Myocyte (in vitro differentiated cells): ENCODE measurements at regions not wholly inside any gene's neighbourhood (a gene's known extent, or its start where the extent isn't known, plus 50 kb on each side); places are given as distances from the start of the nearest gene placed in this dataset.
"Not testable (repeated sequence)": the region's sequence is repeated elsewhere in the genome, so short reads cannot be mapped to it uniquely, and the experiment has no call there.

Experiments used
- DNase-seq: peaks from one replicate; pipeline ENCODE4 v3.0.0-alpha.2; 2012; ENCODE audit warnings: low read depth

DNA sequence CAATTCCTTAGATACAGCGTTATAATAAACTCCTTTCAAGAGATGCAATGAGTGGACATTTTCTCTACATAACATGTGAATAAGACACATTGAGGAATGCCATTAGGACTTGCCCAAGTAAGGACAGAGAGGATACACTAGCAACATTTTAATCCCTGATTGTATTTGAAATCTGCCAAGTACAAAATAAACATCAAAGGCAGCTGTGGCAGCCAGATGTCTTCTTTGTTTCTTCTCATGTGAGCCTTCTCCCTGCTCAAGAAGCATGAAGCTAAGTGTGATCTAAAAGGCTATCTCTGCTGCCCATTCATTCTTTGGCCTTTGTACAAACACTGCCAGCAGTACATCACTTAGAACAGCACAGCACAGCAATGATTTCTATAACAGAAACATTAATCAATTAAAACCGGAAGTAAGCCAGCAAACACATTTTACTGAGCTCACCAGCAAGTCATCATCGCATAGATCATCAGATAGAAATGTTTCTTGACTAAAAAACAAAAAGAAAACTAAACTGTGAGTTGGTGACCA, 364.0 kb downstream of the CNTN6 start:
- no peak for DNase-seq

- no peak for DNase-seq
These were observed 369.5 kb downstream of the CNTN6 start for GRCh38 chr3:1462371-1462770.

DNA sequence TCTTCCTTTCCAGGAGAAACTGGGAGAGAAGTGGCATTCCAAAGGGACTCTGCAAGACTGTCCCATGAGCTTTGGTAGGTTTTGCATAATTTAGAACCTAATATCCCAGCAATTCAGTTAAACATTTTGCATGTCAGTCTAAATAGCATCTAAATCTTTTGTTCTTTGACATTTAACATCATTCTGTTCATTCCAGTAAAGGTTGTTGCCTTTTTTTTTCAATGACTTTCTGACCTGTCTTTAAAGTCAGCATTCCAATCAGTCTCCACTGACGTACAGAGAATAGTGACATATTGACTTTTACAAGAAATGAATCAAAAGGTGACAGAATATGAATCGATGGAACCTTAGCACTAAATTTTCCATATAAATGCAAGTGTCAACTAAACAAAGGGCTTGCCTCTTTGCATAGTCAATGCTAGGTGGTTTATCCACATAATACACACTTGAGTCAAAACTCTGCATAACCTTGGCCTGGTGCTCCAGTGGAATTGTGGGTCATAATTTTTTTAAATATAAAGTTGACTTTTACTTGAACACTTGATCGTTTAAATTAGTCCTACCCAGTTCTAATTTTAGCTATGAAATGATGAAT, 370.1 kb downstream of the CNTN6 start:
- DNase-seq, result no peak

DNA sequence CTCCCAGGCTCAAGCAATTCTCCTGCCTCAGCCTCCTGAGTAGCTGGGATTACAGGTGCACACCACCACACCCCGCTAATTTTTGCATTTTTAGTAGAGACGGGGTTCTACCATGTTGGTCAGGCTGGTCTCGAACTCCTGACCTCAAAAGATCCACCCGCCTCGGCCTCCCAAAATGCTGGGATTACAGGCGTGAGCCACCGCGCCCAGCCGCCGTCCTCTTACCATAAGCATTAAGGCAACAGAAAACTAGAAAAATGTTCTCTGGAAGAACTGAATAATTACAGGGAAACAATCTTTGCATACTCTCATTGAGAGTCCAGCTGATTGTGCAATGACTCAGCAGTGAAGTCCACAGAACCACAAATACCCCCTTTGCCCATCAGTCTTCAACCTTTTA, 372.3 kb downstream of the CNTN6 start:
- DNase-seq, result not testable (repeated sequence)

GRCh38 chr3:1468145-1468544, 375.3 kb downstream of the CNTN6 start:
- DNase-seq, result no peak

- DNase-seq, result no peak
These were observed 376.4 kb downstream of the CNTN6 start for GRCh38 chr3:1469248-1469647.

DNA sequence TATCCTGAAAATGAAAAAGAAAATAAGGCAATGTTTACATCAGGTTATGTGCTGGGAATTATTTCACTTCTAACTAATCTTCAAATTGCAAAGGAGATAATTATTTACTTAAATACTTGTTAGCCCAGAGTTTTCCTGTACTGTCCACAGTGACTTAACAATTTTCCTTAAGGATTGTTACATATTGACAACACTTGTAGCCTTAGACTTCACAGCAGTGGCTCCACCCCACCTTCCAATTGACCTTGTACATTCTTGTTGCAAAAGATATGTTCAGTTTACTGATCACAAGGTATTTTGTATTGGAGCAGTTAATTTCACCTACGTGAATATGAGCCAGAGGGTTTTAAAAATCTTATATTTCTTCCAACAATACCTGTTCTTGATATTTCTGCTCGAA, 376.9 kb downstream of the CNTN6 start:
- no peak for DNase-seq

DNA sequence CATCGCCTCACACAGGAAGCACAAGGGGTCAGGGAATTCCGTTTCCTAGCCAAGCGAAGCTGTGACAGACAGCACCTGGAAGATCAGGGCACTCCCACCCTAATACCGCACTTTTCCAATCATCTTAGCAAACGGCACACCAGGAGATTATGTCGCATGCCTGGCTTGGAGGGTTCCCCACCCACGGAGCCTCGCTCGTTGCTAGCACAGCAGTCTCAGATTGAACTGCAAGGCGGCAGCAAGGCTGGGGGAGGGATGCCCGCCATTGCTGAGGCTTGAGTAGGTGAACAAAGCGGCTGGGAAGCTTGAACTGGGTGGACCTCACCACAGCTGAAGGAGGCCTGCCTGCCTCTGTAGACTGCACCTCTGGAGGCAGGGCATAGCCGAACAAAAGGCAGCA, 384.8 kb downstream of the CNTN6 start:
- no peak for DNase-seq

DNA sequence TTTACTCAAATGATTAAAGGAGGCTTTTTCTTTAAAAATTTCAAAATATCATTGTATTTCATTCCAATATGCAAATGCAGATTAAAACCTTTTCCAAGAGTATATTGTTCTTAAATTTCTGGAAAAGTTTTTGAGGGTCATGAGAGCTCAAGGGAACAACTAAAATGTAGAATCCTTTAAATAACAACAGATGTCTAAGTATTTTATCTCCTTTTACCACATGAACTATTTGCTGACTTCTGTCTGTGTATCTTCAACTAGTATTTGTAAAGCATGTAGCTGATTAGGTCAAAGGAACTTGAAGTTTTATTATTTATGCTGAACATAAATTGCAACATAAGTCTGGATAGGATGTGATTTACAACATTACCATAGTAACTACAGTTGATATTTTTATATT, 402.6 kb downstream of the CNTN6 start:
- no peak for DNase-seq

DNA sequence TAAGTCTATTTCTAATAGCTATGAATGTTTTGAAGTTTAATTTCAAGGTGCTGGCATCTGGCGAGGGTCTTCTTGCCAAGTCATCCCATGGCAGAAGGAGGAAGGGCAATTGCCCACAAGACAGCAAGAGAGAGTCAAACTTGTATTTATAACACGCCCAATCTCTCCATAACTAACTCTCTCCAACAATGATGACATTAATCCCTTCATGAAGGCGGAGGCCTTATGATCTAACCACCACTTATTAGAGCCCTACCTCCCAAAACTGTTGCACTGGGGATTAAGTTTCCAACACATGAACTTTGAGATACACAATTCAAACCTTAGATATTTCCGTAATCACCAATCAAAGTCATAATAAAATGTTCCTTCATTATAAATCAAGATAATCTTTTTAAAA, 406.9 kb downstream of the CNTN6 start:
- DNase-seq, result no peak

DNA sequence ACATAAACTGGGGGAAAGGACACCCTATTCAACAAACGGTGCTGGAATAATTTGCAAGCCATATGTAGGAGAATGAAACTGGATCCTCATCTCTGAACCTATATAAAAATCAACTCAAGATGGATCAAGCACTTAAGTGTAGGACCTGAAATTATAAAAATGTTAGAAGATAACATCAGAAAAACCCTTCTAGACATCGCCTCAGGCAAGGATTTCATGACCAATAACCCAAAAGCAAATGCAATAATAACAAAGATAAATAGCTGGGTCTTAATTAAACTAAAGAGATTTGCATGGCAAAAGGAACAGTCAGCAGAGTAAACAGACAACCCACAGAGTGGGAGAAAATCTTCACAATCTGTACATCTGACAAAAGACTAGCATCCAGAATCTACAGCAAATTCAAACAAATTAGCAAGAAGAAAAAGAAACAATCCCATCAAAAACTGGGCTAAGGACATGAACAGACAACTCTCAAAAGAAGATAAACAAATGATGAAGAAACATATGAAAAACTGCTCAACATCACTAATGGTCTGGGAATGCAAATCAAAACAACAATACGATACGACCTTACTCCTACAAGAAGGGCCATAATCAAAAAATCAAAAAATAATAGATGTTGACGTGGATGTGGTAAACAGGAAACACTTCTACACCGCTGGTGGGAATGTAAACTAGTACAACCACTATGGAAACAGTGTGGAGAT, 408.7 kb downstream of the CNTN6 start:
- no peak for DNase-seq

- no peak for DNase-seq
These were observed 413.3 kb downstream of the CNTN6 start for GRCh38 chr3:1506090-1506489.

DNA sequence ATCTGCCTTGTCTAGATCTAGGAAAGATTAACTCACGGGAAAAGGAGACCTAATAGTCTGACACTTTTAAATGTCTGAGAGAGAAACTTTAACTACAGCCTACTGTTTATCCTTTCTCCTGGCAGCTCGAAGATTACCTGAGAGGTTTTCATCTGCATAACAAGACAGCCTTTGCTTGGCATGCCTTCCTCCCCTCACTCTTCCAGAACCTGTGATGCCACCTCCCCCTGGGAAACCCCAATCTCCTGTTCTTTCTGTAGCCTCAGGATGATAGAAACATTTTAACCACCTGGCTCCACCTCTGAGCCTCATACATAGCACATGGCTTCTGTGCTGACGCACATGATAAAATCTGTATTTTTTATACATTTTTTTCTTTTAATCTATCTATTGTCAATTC, 420.8 kb downstream of the CNTN6 start:
- no peak for DNase-seq

- DNase-seq, result no peak
These were observed 423.1 kb downstream of the CNTN6 start for GRCh38 chr3:1515882-1516281.

GRCh38 chr3:1527786-1528185, 435.0 kb downstream of the CNTN6 start:
- DNase-seq, result no peak

GRCh38 chr3:1528621-1529020, 435.8 kb downstream of the CNTN6 start:
- no peak for DNase-seq

DNA sequence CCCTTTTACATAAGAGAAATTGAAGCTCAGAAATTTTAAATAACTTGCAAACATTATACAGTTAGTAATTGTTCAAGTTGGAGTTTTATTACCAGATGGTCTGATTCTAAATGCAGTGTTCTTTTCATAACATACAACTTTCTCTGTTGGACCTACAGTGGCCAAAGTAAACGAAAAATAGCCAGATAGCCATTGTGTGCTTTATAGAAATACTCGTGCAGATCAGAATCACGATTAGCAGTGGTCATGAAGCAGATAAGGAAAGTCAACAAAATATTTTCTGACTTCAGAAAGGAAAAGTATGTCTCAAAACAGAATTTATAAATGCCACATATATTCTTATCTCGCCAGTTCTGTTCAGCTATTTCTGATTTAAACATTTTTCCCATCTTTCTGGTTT, 436.9 kb downstream of the CNTN6 start:
- no peak for DNase-seq

GRCh38 chr3:1531981-1532380, 439.2 kb downstream of the CNTN6 start:
- no peak for DNase-seq

DNA sequence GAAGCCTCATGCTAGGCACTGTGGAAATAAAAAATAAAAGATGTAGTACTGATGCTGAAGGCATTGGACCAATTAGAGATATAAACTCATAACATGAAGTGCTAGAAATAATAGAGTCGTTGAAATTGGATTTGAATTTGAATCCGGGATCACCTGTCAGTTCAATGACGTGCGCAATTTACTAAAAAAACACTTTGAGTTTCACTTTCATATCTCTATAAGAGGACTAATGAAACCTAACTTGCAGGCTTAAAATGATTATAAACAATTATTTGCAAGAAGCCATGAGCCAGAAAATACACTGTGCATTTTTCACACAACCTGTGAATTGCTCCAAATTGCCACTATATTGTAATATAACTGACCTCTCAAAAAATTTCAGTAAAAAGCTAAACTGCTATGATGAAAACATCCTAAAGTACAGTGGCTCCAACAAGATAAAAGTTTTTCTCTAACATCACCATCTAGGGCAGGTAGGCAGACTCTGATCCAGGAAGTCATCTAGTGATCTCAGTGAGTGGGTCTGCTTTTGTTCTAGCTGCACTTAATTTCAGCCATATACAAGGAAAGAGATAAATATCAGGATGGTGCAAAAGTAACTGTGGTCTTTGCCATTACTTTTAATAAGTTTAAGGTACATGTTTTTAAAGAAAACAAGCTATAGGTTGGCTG, 440.2 kb downstream of the CNTN6 start:
- no peak for DNase-seq

GRCh38 chr3:1533763-1534162, 440.9 kb downstream of the CNTN6 start:
- DNase-seq, result no peak

- DNase-seq, result no peak
These were observed 441.4 kb downstream of the CNTN6 start for GRCh38 chr3:1534252-1534651.

GRCh38 chr3:1535361-1535760, 442.5 kb downstream of the CNTN6 start:
- no peak for DNase-seq

DNA sequence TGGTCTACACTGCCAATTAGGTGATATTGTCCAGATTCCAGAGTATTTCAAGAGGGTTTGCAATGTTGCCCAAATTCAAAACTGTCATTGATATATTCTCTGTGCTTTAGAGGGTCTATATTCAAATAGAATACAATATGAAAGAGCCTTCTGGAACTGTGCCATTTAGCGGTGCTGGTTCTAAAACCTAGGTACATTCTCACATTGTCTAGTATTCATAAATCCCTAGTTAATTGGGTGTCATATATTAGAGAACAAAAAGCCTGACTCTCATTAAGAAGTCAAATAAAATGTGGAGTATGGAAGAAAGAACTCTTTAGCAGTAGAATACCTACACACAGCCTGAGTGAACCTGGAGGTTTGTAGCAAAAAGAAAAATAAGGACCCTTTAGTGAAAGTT, 447.9 kb downstream of the CNTN6 start:
- no peak for DNase-seq
